ENCODE measurements at regions not wholly inside any gene's neighbourhood (a gene's known extent, or its start where the extent isn't known, plus 50 kb on each side); places are given as distances from the start of the nearest gene placed in this dataset.

DNA sequence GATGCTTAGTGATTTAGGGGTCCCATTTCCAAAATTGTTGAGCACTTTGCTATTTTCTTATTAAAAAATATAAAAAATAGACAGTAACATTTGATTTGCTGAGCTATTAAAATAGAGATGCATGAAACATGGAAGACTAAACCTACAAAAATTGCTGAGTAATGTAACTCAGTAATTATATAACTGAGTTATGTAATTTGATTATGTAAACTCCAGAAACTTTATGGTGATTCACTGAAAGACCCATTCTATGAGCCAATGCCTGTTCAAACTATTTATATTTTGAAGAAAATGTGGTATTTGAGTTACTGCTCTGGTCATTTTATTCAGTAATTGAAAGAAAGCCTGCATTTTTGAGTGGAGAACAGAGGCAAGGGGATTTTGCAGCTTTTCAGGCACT, 1221.5 kb upstream of the ALCAM start:
- Histone ChIP-seq H3K27ac (no peak overlapping the region), H3K4me2 (no peak overlapping the region), H3K4me3 (no peak overlapping the region), H3K9me3 (no peaks in the 10 kb centered on the region), H3K4me1 (no peaks in the 10 kb centered on the region)
- no peak for FAIRE-seq
- ChIA-PET CTCF (no interaction called here), POLR2A (no interaction called here)
- ATAC-seq, result no peak
- no peak for DNase-seq (ENCODE audit: low read depth in 1 of 2, low spot score in 1 of 2)
- TF ChIP-seq TP53 (CRISPR knock-in tag; IDR thresholded peaks at IDR 0.05), result no peak
- peak; percentile 36 for TF ChIP-seq MAFK (IDR thresholded peaks at IDR 0.05; ENCODE audit: partially characterized antibody)
- TF ChIP-seq HOXB13 (CRISPR knock-in tag; IDR thresholded peaks at IDR 0.05; ENCODE audit: low read depth), result no peak
- TF ChIP-seq, protein P1, sequence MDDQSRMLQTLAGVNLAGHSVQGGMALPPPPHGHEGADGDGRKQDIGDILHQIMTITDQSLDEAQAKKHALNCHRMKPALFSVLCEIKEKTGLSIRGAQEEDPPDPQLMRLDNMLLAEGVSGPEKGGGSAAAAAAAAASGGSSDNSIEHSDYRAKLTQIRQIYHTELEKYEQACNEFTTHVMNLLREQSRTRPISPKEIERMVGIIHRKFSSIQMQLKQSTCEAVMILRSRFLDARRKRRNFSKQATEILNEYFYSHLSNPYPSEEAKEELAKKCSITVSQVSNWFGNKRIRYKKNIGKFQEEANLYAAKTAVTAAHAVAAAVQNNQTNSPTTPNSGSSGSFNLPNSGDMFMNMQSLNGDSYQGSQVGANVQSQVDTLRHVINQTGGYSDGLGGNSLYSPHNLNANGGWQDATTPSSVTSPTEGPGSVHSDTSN (IDR thresholded peaks at IDR 0.05), result no peak
- TF ChIP-seq HOXB5 (CRISPR knock-in tag; IDR thresholded peaks at IDR 0.05), result no peak

GRCh38 chr3:104149154-104149553, 1217.6 kb upstream of the ALCAM start:
- CTCF ChIA-PET, result interaction anchor here (1.0 kb wide), 1 partner anchor 22 kb away, joined by 3 read pairs; no protein-coding TSS in a partner anchor
- H3K9me3 ChIP-seq, result no peaks in the 10 kb centered on the region
- FAIRE-seq (no peak), DNase-seq (ENCODE audit: low read depth in 1 of 2, low spot score in 1 of 2) (no peak), ATAC-seq (no peak)
- no peak for TF ChIP-seq CHD4 (IDR thresholded peaks at IDR 0.05; ENCODE audit: borderline replicate concordance)
- TF ChIP-seq RAD21 (conservative IDR thresholded peaks at IDR 0.05 in 1 of 2, IDR thresholded peaks at IDR 0.05 in 1 of 2), result no peak
- no peak for TF ChIP-seq RFX5 (IDR thresholded peaks at IDR 0.05)
- TF ChIP-seq SREBF2 (IDR thresholded peaks at IDR 0.05), result no peak
- TF ChIP-seq ZC3H11A (IDR thresholded peaks at IDR 0.05), result no peak
- no peak for TF ChIP-seq MAZ (IDR thresholded peaks at IDR 0.05; ENCODE audit: borderline replicate concordance, low read depth, low read length)
- no peak overlapping the region for H3K4me3 ChIP-seq
- no peak overlapping the region for H3K27ac ChIP-seq
- no peaks in the 10 kb centered on the region for H3K4me1 ChIP-seq
- POLR2A ChIA-PET, result no interaction called here
- 25% methylated on average over 1 of the region's 1 CpG for WGBS (ENCODE audit: missing lambda C conversion rate)
- H3K4me2 ChIP-seq, result no peak overlapping the region

GRCh38 chr3:104150724-104151123, 1216.0 kb upstream of the ALCAM start:
- no peak for FAIRE-seq
- no peak overlapping the region for H3K4me2 ChIP-seq
- CTCF ChIA-PET, result no interaction called here

More at GRCh38 chr3:104150724-104151123, 1216.0 kb upstream of the ALCAM start:
- ATAC-seq, result no peak
- POLR2A ChIA-PET, result no interaction called here
- TF ChIP-seq TFCP2L1 (CRISPR knock-in tag; IDR thresholded peaks at IDR 0.05) (no peak), JUNB (IDR thresholded peaks at IDR 0.05) (no peak), KDM5A (IDR thresholded peaks at IDR 0.05) (no peak), RCOR1 (IDR thresholded peaks at IDR 0.05; ENCODE audit: low read depth, low read length) (no peak), SMC3 (IDR thresholded peaks at IDR 0.05) (no peak), EHMT2 (IDR thresholded peaks at IDR 0.05; ENCODE audit: low read depth) (no peak), FOSL2 (IDR thresholded peaks at IDR 0.05) (no peak), FOSL2 (CRISPR knock-in tag; IDR thresholded peaks at IDR 0.05) (no peak), ZSCAN20 (CRISPR knock-in tag; IDR thresholded peaks at IDR 0.05) (no peak), SREBF2 (IDR thresholded peaks at IDR 0.05) (no peak), EP300 (IDR thresholded peaks at IDR 0.05) (no peak), JUN (IDR thresholded peaks at IDR 0.05) (no peak), MYC (IDR thresholded peaks at IDR 0.05; ENCODE audit: borderline replicate concordance, low read length) (no peak), FOXS1 (CRISPR knock-in tag; IDR thresholded peaks at IDR 0.05) (no peak), CHD2 (IDR thresholded peaks at IDR 0.05; ENCODE audit: low read length, partially characterized antibody) (no peak), ELK1 (IDR thresholded peaks at IDR 0.05; ENCODE audit: low read depth, low read length) (no peak), ATOH8 (CRISPR knock-in tag; IDR thresholded peaks at IDR 0.05; ENCODE audit: low read depth) (no peak), MAFK (IDR thresholded peaks at IDR 0.05; ENCODE audit: partially characterized antibody) (no peak), GATA3 (IDR thresholded peaks at IDR 0.05; ENCODE audit: borderline replicate concordance) (no peak), HOXB5 (CRISPR knock-in tag; IDR thresholded peaks at IDR 0.05) (no peak), CEBPB (IDR thresholded peaks at IDR 0.05) (no peak)
- DNase-seq (ENCODE audit: low read depth in 1 of 2, low spot score in 1 of 2), result no peak
- no peak overlapping the region for H3K4me3 ChIP-seq
- H3K9me3 ChIP-seq, result no peaks in the 10 kb centered on the region
- WGBS (ENCODE audit: missing lambda C conversion rate), result 52% methylated on average over 2 of the region's 2 CpGs
- H3K4me1 ChIP-seq, result no peaks in the 10 kb centered on the region
- no peak overlapping the region for H3K27ac ChIP-seq

Measured in A549 (cell line).